Activated CD8-positive, alpha-beta memory T cell treated with anti-CD3 and anti-CD28 coated beads, Interleukin-2, amount 50 U/mL, for 24 hours (primary cell): ENCODE measurements at regions not wholly inside any gene's neighbourhood (a gene's known extent, or its start where the extent isn't known, plus 50 kb on each side); places are given as distances from the start of the nearest gene placed in this dataset.

Source experiments
- DNase-seq: peaks from one replicate; pipeline ENCODE4 v3.0.0-alpha.2; 2020; ENCODE audit errors: extremely low read depth

DNA sequence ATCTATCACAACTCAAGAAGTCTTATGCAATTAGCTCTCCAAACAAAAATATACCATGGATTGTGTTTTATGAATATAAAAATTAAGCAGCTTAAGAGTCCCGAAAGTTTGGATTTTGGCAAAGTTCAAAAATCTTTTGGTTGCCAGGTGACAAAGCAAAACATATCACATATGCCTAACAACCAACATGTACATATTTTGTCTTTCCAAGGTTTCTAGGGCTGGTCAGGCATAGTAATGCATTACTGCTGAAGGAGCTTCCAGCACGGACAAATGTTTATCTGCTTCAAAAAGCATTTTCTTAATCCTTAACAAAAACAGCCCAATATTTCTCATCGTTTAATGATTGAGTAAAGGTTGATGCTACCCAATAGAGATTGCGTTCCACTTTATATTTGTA is 1327.1 kb upstream of the ZEB2 start:
- no peak for DNase-seq

- no peak for DNase-seq
Observed at GRCh38 chr2:145845923-145846322, 1326.0 kb upstream of the ZEB2 start.

- DNase-seq, result no peak
Observed at GRCh38 chr2:145845207-145845894, 1325.4 kb upstream of the ZEB2 start.

GRCh38 chr2:145841973-145842372 is 1322.1 kb upstream of the ZEB2 start:
- no peak for DNase-seq

DNA sequence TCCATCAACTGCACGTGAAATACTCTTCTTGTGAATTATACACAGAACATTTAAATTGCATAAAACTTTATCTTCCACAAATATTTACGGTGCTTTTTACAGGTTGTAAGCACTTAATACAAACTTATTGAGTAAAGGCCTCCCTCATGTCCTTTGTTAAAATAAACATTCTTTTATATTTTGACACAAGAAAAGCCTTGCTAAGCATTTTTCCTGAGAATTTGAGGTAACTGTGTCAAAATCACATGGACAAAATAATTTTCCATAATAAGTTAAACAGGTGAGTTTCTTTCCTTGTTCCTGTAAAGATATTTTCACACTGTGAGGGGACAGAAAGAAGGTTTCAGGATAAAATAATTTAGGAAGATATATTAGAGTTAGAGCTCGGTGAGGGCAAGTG is 1317.1 kb upstream of the ZEB2 start:
- DNase-seq, result no peak

DNA sequence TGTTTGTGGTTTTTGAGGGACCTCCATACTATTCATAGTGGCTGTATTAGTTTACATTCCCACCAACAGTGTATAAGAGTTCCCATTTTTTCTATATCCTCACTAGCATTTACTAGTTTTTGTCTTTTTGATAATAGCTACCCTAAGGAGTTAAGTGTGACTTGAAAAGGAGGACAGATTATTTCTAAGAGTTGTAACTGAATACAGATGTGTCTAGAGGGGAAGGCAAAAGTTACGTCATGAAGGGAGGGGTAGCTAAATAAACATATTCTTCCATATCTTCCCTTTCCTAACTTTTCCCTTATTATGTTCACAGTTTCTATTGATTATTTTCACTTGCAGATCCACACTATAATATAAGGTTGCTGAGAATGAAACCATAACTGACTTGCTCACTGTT is 1315.7 kb upstream of the ZEB2 start:
- no peak for DNase-seq

DNA sequence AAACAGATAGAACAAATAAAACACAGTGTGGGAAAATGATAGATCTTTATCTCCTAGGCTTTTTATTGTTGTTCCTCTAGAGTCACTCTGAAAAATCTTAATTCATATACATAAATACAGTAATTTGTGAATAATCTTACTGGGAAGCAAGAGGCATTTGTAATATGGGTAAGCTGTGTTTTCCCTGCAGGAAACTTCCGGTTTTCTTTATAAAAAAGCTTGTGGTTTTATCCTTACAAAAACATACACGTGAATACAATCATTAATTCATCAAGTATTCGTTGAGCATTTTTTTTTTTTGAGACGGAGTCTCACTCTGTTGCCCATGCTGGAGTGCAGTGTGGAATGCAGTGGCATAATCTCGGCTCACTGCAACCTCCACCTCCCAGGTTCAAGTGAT is 1312.8 kb upstream of the ZEB2 start:
- DNase-seq, result no peak

- no peak for DNase-seq
Observed at GRCh38 chr2:145829931-145830330, 1310.0 kb upstream of the ZEB2 start.

DNA sequence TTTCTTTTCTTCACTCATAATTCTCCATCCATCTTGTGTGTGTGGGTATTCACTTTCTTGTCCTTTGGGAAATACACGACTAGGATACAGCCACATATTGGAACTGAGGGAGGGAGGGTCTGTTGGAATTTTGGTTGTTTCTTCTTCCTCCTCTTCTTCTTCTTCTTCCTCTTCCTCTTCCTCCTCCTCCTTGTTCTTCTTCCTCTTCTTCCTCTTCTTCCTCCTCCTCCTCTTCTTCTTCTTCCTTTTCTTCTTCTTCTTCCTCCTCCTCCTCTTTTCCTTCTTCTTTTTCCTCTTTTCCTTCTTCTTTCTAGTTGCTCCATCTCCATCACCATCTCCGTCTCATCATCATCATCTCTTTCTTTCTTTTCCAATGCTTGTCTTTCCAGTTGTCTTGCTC is 1307.3 kb upstream of the ZEB2 start:
- no peak for DNase-seq

DNA sequence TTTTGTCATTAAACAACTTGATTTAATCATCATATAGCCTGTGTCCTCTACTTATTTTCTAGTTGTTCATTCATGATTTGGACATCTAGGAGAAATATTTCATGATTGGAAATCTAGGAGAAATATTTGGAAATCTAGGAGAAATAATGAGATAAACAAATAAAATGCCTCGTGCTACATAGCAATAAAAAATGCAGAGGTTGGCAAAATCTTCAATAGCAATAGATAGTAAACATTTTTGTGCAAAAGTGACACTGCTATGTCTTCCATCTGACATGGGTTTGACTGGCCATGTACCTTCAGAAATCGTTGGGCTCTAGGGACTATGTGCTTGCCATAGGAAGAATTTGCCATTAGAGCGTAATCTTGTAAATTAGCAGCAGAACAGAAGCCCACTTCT is 1304.5 kb upstream of the ZEB2 start:
- no peak for DNase-seq

DNA sequence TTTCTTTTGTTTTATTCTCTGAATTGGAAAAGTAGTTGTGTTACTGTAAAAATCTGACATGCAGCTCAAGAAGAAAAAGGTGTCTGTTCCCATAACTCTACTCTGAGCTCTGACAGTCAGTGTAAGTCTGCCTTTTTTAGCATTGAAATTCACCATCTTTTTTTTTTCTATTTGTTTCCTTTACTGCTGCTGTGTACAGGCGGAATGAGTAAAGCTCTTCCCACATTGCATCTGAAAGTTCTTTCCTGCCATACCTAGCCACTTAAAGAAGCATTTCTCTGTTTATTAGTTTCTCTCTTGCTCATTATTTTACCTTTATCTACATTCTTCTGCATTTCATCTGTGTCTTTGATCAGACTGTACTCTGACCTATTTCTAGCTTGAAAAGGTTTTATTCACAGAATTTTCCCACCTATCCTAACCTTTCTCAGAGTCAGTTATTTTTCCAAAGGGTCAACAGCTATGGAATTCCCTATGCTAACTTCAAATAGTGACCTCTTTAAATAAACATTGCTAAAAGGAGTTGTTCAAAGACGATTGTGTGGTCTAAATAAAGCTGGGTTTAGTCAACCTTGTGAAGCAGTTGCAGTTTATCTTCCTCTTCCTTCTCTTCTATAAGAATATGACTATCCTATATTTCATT is 1303.1 kb upstream of the ZEB2 start:
- DNase-seq, result no peak

- no peak for DNase-seq
Observed at GRCh38 chr2:145820651-145821050, 1300.7 kb upstream of the ZEB2 start.

DNA sequence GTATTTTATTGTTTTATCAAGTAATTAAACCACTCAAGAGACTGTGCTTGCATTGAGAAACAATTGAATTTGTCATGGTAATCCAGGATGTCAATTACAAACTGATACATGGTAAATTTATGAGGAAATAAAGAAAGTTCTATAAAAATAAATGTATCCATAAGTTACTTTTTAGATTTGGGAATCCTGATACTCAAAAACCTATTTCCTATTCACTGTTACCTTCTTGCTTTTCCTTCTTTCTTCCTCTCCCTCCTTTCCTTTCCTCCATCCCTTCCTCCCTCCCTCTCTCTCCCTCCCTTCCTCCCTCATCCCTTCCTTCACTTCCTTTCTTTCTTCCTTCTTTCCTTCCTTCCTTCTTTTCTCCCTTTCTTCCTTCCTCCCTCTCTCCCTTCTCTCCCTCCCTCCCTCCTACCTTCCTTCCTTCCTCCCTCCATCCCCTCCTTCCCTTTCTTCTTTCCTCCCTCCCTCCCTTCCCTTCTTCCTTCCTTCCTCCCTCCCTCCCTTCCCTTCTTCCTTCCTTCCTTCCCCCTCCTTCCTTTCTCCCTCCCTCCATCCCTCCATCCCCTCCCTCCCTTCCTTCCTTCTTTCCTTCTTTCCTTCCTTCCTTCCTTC is 1299.1 kb upstream of the ZEB2 start:
- DNase-seq, result no peak

GRCh38 chr2:145815933-145816332 is 1296.0 kb upstream of the ZEB2 start:
- no peak for DNase-seq

DNA sequence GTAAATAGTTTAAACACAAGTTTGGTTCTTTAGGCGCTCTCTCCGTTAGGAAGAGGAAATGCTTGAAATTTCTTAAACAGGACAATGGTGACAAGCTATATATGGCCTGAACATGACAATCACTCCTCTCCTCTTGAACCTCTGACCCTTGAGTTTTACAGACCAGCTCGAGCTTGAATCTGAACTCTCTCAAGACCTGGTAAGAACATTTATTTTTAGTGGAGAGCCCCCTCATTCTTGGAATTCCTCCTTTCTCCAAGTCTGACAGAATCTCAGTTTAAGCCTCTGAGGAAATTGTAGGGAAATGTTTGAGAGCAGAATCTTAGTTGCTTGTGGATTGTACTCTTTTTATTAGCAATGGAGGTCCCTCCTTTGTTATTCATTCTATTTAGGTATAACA is 1293.6 kb upstream of the ZEB2 start:
- no peak for DNase-seq

DNA sequence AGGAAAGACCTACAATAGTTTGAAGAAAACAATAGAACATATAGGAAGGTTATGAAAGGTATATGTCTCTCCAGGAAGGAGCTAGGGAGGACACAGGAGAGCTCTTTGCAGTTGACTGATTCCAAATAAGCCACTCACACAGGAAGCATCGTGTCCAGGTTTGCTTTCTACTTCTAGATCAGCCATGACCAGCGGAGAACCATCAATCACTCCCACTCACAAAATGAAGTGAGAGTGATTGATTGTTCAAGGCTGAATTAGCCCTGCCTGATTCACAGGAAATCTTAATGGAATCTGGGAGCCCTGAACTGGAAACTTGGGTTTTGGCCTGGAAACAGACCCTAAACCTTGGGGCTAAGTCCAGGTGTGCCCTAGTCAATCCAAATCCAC is 1292.2 kb upstream of the ZEB2 start:
- DNase-seq, result no peak

DNA sequence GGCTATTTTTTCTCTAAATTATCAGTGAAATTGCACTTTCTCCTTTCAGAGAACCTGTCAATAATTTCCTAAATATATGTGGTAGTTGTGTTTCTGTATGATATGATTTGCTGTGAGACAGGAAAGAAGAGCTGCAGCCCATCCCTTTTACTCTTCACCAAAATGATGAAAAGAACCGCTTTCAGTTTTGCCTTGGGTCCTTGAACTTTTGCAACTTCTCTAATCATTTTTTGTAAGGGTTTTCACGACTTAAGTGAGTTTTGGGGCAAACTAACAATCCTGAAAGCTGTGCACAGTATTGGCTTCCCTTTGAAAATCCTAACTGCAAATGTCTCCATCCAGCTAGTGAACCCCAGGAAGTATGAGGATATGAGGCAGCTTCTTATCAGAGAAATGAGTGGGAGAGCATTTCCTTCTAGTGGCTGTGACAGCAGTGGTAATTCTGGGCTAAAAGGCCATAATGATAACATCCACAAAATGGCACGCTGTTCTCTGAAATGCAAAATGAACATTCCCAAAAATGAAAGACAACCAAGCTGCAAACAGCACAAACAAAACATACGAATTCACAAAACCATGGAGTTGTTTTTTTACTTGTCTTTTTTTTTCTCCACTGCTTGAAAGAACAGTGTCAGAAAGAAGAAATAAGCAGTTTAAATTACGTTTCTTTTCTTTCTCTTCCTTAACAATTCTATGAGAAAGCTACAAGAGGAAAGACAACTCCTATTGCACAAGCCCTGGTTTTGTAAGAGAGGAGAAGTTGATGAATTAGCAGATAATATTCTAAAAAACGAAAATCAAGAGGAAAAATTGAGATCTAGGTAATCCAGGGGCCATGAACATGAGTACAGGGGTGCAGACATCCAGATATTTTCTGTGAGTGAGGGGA is 1291.6 kb upstream of the ZEB2 start:
- no peak for DNase-seq

DNA sequence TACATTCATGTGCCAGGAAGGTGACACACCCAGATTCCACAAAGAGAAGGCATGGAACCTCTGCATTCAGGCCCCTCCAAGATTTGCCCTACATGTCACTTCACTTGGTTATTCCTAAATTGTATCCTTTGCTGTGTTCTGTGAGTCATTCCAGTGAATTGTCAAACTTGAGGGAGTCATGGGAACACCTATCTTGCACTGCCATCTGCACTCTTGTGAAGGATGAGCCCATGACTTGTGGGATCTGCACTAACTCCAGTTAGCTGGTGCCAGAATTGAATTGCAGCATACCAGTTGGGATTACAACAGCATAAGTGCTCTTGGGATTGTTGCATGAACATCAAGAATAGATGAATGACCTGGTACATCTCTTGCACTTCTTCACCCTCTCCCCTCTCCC is 1288.0 kb upstream of the ZEB2 start:
- DNase-seq, result no peak

DNA sequence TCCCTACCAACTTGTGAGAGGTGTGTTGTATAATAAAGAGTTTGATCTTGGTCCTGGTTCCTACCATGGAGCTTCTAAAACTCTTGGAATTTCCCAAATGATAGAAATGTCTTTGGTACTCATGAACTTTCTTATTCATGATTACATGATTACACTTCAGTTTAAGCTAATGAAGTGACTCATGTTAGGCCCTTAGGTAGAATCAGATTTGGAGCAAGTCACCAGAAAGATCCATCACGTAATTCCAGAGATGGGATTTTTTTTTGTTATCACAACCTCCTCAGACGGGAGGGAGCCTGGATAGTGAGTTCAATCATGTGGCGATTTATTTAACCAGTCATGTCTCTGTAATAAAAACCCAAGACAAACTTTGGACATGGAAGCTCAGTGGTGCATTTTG is 1287.6 kb upstream of the ZEB2 start:
- no peak for DNase-seq

GRCh38 chr2:145806546-145806945 is 1286.6 kb upstream of the ZEB2 start:
- DNase-seq, result no peak

GRCh38 chr2:145802133-145802532 is 1282.2 kb upstream of the ZEB2 start:
- no peak for DNase-seq

DNA sequence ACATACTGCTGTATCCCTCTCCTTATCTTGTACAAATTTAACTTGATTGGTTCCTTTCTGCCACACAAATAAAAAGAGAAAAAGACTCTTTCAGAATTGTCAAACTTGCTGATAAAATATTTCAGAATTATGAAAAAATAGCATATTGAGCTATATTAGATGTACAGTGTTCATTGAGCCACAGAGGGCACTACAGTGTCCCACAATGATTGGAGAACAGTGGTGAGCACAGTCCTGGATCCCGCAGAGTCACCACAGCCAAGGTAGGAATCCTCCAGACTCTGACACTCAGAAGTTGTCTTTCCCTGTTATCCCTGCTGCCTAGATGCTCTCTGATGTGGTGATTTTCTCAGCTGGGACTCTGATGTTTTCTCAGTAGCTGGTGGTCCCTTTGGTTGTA is 1281.3 kb upstream of the ZEB2 start:
- DNase-seq, result no peak
